22Rv1 (cell line): ENCODE measurements at regions not wholly inside any gene's neighbourhood (a gene's known extent, or its start where the extent isn't known, plus 50 kb on each side); places are given as distances from the start of the nearest gene placed in this dataset.

Source experiments
- CTCF ChIP-seq: fragments of 450-650 bp; IDR thresholded peaks from 2 replicates; pipeline ENCODE4 v1.5.1; 2017; ENCODE audit warnings: mild to moderate bottlenecking
- ZFX ChIP-seq: fragments of 450-650 bp; IDR thresholded peaks from 2 replicates; pipeline ENCODE4 v1.6.1; 2017; ENCODE audit warnings: antibody characterized with exemption, borderline replicate concordance

- TF ChIP-seq CTCF (no peak), ZFX (no peak)
Observed at GRCh38 chr10:47159361-47160260, 140.4 kb upstream of the GDF10 start.
